ENCODE measurements at regions not wholly inside any gene's neighbourhood (a gene's known extent, or its start where the extent isn't known, plus 50 kb on each side); places are given as distances from the start of the nearest gene placed in this dataset.

DNA sequence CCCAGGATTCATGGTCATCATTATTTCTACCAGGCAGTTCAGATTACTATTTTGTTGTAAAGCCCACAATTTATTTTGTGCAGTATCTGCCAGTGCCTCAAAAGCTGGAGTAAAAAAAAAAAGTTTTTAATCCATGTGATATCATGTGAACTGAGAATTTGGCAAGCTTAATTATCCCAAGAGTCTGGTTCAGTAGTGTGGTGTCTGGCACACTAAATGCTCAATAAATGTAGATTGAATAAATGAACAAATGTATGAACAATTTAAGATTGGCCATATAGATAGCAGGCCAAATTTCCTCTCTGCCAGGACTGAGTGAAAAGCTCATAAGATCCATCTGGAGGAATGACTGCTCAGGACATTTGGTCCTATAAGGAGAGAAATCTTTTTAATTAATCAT is 533.0 kb downstream of the TLE1 start:
- DNase-seq: no peak

GRCh38 chr9:81150016-81150625 is 539.2 kb downstream of the TLE1 start:
- no peak for DNase-seq

GRCh38 chr9:81146684-81147337 is 542.5 kb downstream of the TLE1 start:
- no peak for DNase-seq

DNA sequence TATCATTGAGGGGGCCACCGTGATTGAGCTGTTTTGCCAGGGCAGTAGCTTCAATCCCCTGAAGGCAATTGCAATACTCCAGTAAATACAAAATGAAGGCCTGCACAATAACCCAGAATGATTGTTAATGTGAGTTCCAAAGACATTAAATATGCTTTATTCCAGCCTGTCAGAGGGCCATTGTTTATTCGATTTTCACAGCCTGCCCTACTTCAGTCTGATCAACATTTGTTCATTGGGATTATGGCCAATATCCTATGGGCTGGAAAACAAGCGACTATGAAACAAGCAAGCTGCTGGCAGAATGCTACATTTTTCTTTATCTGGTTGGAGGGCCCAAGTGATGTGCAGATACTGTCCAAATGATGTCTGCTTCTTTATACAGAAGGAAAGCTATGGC is 543.1 kb downstream of the TLE1 start:
- DNase-seq: no peak

DNA sequence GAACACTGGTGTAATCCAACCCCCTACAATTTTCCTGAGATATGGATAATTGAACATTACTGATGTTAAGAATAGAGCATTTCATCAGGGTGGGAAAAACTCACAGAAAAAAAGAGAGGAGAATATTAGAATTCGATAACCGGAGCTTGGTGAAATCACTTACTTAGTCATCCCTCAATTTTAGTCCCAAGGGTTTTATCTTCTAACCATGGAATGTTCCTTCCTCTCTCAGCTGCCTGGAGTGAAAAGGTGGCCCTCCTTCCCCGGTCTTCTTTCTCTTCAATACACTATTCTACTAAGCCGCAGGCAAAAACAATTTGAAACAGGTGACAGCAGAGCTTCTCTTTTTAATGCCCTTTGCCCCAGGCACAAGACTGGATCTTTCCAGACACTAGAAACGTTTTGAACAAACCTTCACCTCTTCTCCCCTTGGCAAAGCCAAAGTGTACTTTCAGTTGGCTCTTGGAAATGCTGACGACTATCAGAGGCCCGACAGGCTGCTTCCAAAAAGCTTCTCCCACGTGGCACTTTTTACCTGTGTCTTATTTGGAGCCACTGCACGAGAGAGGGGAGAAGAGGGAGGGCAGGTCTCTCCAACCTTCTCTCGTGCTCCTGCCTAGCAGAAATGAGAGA is 543.9 kb downstream of the TLE1 start:
- DNase-seq: no peak

- no peak for DNase-seq
These were observed 547.4 kb downstream of the TLE1 start for GRCh38 chr9:81141961-81142360.

- DNase-seq: no peak
These were observed 551.3 kb downstream of the TLE1 start for GRCh38 chr9:81137976-81138568.

GRCh38 chr9:81132796-81133195 is 556.6 kb downstream of the TLE1 start:
- DNase-seq: no peak

- DNase-seq: no peak
These were observed 557.0 kb downstream of the TLE1 start for GRCh38 chr9:81132318-81132717.

GRCh38 chr9:81128701-81129100 is 560.6 kb downstream of the TLE1 start:
- no peak for DNase-seq

GRCh38 chr9:81125446-81126092 is 563.8 kb downstream of the TLE1 start:
- DNase-seq: no peak

GRCh38 chr9:81123526-81123925 is 565.8 kb downstream of the TLE1 start:
- DNase-seq: no peak

GRCh38 chr9:81122749-81123148 is 566.6 kb downstream of the TLE1 start:
- DNase-seq: no peak

DNA sequence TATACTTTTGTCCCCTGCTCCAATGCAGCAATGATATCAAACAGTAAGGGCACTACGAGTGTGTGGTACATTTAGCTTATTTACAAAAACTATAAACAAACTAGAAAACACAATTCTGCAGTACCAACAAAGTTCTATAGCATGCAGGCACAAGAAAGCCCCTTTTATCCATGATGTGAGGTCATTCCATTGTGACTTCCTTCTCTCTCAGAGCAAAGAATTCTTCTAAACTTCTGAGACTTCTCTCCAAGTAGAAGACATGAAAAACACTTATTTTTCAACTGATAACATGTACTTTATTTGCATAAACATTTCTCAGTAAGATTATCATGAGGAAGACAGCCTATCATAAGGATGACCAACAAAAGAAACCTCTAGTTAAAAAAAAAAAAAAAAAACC is 569.8 kb downstream of the TLE1 start:
- no peak for DNase-seq

DNA sequence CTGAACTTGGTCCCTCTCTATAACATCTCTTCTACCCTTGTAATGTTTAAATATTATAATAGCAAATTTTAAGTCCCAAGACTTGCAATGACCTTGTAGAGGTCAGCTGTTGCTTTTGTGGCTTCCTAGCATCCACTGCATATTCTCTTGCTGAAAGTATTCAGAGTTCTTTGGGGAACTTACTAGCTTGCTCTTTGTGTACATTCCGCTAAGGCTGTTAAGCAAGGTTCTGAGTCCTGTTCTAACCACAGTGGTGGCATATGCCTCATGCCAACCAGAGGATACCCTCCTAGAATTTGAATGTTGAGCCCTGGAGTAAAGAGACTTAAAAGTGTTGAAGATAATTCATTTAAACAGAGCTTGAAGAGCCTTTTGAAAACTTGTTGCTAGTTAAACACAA is 570.9 kb downstream of the TLE1 start:
- DNase-seq: no peak

- DNase-seq: no peak
These were observed 572.8 kb downstream of the TLE1 start for GRCh38 chr9:81116340-81117137.

- DNase-seq: no peak
These were observed 575.8 kb downstream of the TLE1 start for GRCh38 chr9:81113453-81114124.

DNA sequence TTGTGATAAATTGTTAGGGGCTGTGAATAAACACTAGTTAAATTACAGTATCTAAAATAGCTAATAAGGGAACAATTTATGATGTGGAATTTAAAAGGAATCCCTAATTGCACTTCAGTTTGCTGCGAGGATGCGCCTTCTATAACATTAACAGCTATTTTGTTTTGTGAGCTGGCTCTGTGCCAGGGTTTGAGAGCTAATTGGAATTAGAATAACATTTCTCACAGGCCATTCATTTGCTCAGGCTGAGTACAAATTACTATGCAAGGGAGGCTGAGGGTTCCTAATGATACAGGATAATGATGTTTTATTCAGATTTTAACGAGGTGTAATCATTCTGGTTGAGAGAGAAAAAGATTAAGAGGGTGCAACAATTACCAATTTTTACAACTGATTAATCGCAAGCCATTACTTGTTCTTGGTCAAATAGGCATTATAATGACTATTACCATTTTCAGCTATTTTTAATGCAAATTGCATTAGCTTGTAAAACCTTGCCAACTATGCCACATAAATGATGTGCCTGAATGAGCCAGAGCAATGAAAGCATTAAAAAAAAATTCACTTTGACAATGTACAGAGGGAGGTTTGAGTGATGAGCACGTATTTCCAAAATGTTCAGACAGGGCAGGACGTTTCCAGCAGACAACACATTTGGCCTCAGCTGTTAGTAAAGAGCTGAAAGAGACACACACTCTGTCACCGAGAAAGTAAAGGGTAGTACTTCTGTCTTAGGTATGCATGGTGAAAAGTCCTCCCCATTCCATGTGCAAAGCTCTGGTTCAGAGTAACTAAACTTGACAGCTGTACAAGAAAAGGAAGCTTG is 576.5 kb downstream of the TLE1 start:
- DNase-seq: no peak

- DNase-seq: no peak
These were observed 580.5 kb downstream of the TLE1 start for GRCh38 chr9:81108821-81109220.

GRCh38 chr9:81108391-81108790 is 581.0 kb downstream of the TLE1 start:
- DNase-seq: no peak
